ENCODE measurements at regions not wholly inside any gene's neighbourhood (a gene's known extent, or its start where the extent isn't known, plus 50 kb on each side); places are given as distances from the start of the nearest gene placed in this dataset.
"Not testable (repeated sequence)": the region's sequence is repeated elsewhere in the genome, so short reads cannot be mapped to it uniquely, and the experiment has no call there.

GRCh38 chr11:89613911-89614310 lies 96.2 kb upstream of the TRIM77 start:
- DNase-seq (ENCODE audit: low spot score) (no peak), ATAC-seq (no peak)

- not testable (repeated sequence) for DNase-seq (ENCODE audit: low spot score); ATAC-seq
Measured at GRCh38 chr11:89614428-89614827, 95.7 kb upstream of the TRIM77 start.

- not testable (repeated sequence) for DNase-seq (ENCODE audit: low spot score); ATAC-seq
Measured at GRCh38 chr11:89615642-89616041, 94.5 kb upstream of the TRIM77 start.

GRCh38 chr11:89616161-89616560 lies 93.9 kb upstream of the TRIM77 start:
- DNase-seq (ENCODE audit: low spot score); ATAC-seq: not testable (repeated sequence)

GRCh38 chr11:89616999-89617602 lies 93.0 kb upstream of the TRIM77 start:
- ATAC-seq: peak; percentile 94
- not testable (repeated sequence) for DNase-seq (ENCODE audit: low spot score)

GRCh38 chr11:89620721-89621120 lies 89.4 kb upstream of the TRIM77 start:
- not testable (repeated sequence) for ATAC-seq

GRCh38 chr11:89625171-89625570 lies 84.9 kb upstream of the TRIM77 start:
- ATAC-seq (peak; percentile 51), DNase-seq (ENCODE audit: low spot score) (no peak)

More at GRCh38 chr11:89620721-89621120, 89.4 kb upstream of the TRIM77 start:
- not testable (repeated sequence) for DNase-seq (ENCODE audit: low spot score)

- ATAC-seq: no peak
- no peak for DNase-seq (ENCODE audit: low spot score)
Measured at GRCh38 chr11:89626366-89626765, 83.7 kb upstream of the TRIM77 start.

- ATAC-seq; DNase-seq (ENCODE audit: low spot score): not testable (repeated sequence)
Measured at GRCh38 chr11:89626881-89627280, 83.2 kb upstream of the TRIM77 start.

- no peak for DNase-seq (ENCODE audit: low spot score)
- ATAC-seq: peak; percentile 15
Measured at GRCh38 chr11:89633135-89633705, 76.9 kb upstream of the TRIM77 start.

- DNase-seq (ENCODE audit: low spot score): not testable (repeated sequence)
- ATAC-seq: peak; percentile 84
Measured at GRCh38 chr11:89640777-89641176, 69.3 kb upstream of the TRIM77 start.

GRCh38 chr11:89648232-89648631 lies 61.9 kb upstream of the TRIM77 start:
- ATAC-seq: peak; percentile 66
- DNase-seq (ENCODE audit: low spot score): not testable (repeated sequence)

- not testable (repeated sequence) for DNase-seq (ENCODE audit: low spot score); ATAC-seq
Measured at GRCh38 chr11:89648996-89649395, 61.1 kb upstream of the TRIM77 start.

- DNase-seq (ENCODE audit: low spot score); ATAC-seq: not testable (repeated sequence)
Measured at GRCh38 chr11:89654669-89655068, 55.4 kb upstream of the TRIM77 start.

GRCh38 chr11:89658767-89659166 lies 51.3 kb upstream of the TRIM77 start:
- not testable (repeated sequence) for DNase-seq (ENCODE audit: low spot score)
- peak; percentile 62 for ATAC-seq

GRCh38 chr11:89659414-89659813 lies 50.7 kb upstream of the TRIM77 start:
- peak; percentile 65 for ATAC-seq
- DNase-seq (ENCODE audit: low spot score): peak; percentile 59

- DNase-seq (ENCODE audit: low spot score) (peak; percentile 72), ATAC-seq (peak; percentile 95)
Measured at GRCh38 chr11:89660234-89660633, 49.9 kb upstream of the TRIM77 start.

All from left lobe of liver (tissue), 2 donors.